Calu3 (cell line): ENCODE measurements at regions not wholly inside any gene's neighbourhood (a gene's known extent, or its start where the extent isn't known, plus 50 kb on each side); places are given as distances from the start of the nearest gene placed in this dataset.

Source experiments
- BruUV-seq: library from RNA; stranded (reverse); fragments of 400-500 nt; replicated peaks from 2 replicates; lab custom pipeline; 2021; lab: Mats Ljungman, UMichigan
- CTCF ChIA-PET: fragments of 300-600 bp; sonication (Branson Sonifier 250); formaldehyde crosslinking; loops from one replicate; lab custom pipeline; 2022; ENCODE audit warnings: antibody characterized with exemption; lab: Charles Lee
- DNase-seq: peaks from one replicate; pipeline ENCODE4 v3.0.0; 2022
- H3K27ac Mint-ChIP-seq: one replicate; pipeline ENCODE4 v1.8.0; 2022; ENCODE audit warnings: mixed read lengths; ENCODE audit not compliant: unreplicated experiment
- H3K27me3 Mint-ChIP-seq: one replicate; pipeline ENCODE4 v1.8.0; 2022; ENCODE audit warnings: mixed read lengths; ENCODE audit not compliant: unreplicated experiment
- H3K36me3 Mint-ChIP-seq: one replicate; pipeline ENCODE4 v1.8.0; 2022; ENCODE audit warnings: mild to moderate bottlenecking, moderate library complexity, mixed read lengths; ENCODE audit not compliant: insufficient read depth, unreplicated experiment
- H3K4me1 Mint-ChIP-seq: one replicate; pipeline ENCODE4 v1.8.0; 2022; ENCODE audit warnings: mild to moderate bottlenecking, low read depth, mixed read lengths; ENCODE audit not compliant: unreplicated experiment
- H3K4me3 Mint-ChIP-seq: one replicate; pipeline ENCODE4 v1.8.0; 2022; ENCODE audit warnings: mild to moderate bottlenecking, low read depth, moderate library complexity, mixed read lengths; ENCODE audit not compliant: unreplicated experiment
- H3K9me3 Mint-ChIP-seq: one replicate; pipeline ENCODE4 v1.8.0; 2022; ENCODE audit warnings: low read depth, mixed read lengths; ENCODE audit not compliant: unreplicated experiment
- CTCF ChIP-seq: fragments of 200-600 bp; IDR thresholded peaks from one replicate; pipeline ENCODE4 v1.8.0; 2022; ENCODE audit warnings: antibody characterized with exemption; ENCODE audit not compliant: unreplicated experiment
- intact Hi-C: fragments of 100-400 bp; cut with micrococcal nuclease; formaldehyde crosslinking; loops from one replicate; pipeline ENCODE4 v1.10.0; 2022; ENCODE audit not compliant: unreplicated experiment

- DNase-seq: no peak
- Mint-ChIP-seq H3K4me1 (peaks cover 12% of the 10 kb centered on the region), H3K36me3 (no peaks in the 10 kb centered on the region), H3K27ac (no peak overlapping the region), H3K9me3 (no peaks in the 10 kb centered on the region), H3K4me3 (no peak overlapping the region), H3K27me3 (peaks cover 47% of the 10 kb centered on the region)
- intact Hi-C loops: no loop called here
- CTCF ChIA-PET: no interaction called here
- BruUV-seq: no TSS peak
- TF ChIP-seq CTCF: no peak
Observed at GRCh38 chr21:33136847-33137502, 67.0 kb downstream of the OLIG1 start.

GRCh38 chr21:33139084-33139483 is 69.1 kb downstream of the OLIG1 start:
- Mint-ChIP-seq H3K27me3 (peaks cover 51% of the 10 kb centered on the region), H3K9me3 (no peaks in the 10 kb centered on the region), H3K4me3 (no peak overlapping the region), H3K4me1 (peaks cover 12% of the 10 kb centered on the region), H3K36me3 (no peaks in the 10 kb centered on the region), H3K27ac (no peak overlapping the region)
- TF ChIP-seq CTCF: no peak
- CTCF ChIA-PET: no interaction called here
- no TSS peak for BruUV-seq
- no peak for DNase-seq
- intact Hi-C loops: no loop called here

- H3K27ac Mint-ChIP-seq: no peak overlapping the region
Observed at GRCh38 chr21:33140288-33140687, 70.3 kb downstream of the OLIG1 start.

GRCh38 chr21:33146467-33146866 is 76.5 kb downstream of the OLIG1 start:
- no peaks in the 10 kb centered on the region for H3K4me1 Mint-ChIP-seq
- H3K9me3 Mint-ChIP-seq: no peaks in the 10 kb centered on the region
- H3K27me3 Mint-ChIP-seq: peaks cover 90% of the 10 kb centered on the region
- no peak for DNase-seq
- no peak overlapping the region for H3K4me3 Mint-ChIP-seq
- CTCF ChIA-PET: no interaction called here
- H3K36me3 Mint-ChIP-seq: no peaks in the 10 kb centered on the region
- BruUV-seq: no TSS peak
- no peak overlapping the region for H3K27ac Mint-ChIP-seq
- intact Hi-C loops: no loop called here
- no peak for TF ChIP-seq CTCF

More at GRCh38 chr21:33140288-33140687, 70.3 kb downstream of the OLIG1 start:
- Mint-ChIP-seq H3K9me3 (no peaks in the 10 kb centered on the region), H3K4me3 (no peak overlapping the region), H3K4me1 (peaks cover 12% of the 10 kb centered on the region), H3K36me3 (no peaks in the 10 kb centered on the region), H3K27me3 (peaks cover 62% of the 10 kb centered on the region)
- intact Hi-C loops: no loop called here
- CTCF ChIA-PET: no interaction called here
- no TSS peak for BruUV-seq
- no peak for DNase-seq
- TF ChIP-seq CTCF: no peak
